ENCODE measurements at regions not wholly inside any gene's neighbourhood (a gene's known extent, or its start where the extent isn't known, plus 50 kb on each side); places are given as distances from the start of the nearest gene placed in this dataset.

GRCh38 chr20:57951549-57951948 lies 241.7 kb upstream of the PMEPA1 start:
- TF ChIP-seq CBX5 (IDR thresholded peaks at IDR 0.05; ENCODE audit: low read depth): no peak
- no peak for TF ChIP-seq CTCF (IDR thresholded peaks at IDR 0.05 in 2 of 3, conservative IDR thresholded peaks at IDR 0.05 in 1 of 3; ENCODE audit: control insufficient read depth in 2 of 3, extremely low read depth in 1 of 3, insufficient read depth in 1 of 3, low read depth in 3 of 3, low read length in 3 of 3)
- no peak for TF ChIP-seq EZH2 (IDR thresholded peaks at IDR 0.05; ENCODE audit: borderline replicate concordance, control insufficient read depth, low read depth, low read length)
- TF ChIP-seq GABPA (IDR thresholded peaks at IDR 0.05; ENCODE audit: low read depth): no peak
- no peak for TF ChIP-seq ELK1 (IDR thresholded peaks at IDR 0.05; ENCODE audit: low read depth, low read length)
- TF ChIP-seq BHLHE40 (IDR thresholded peaks at IDR 0.05; ENCODE audit: borderline replicate concordance in 1 of 2, low read depth in 2 of 2, low read length in 1 of 2): no peak
- TF ChIP-seq RFX5 (IDR thresholded peaks at IDR 0.05; ENCODE audit: low read depth, low read length): no peak
- TF ChIP-seq CHD2 (IDR thresholded peaks at IDR 0.05; ENCODE audit: borderline replicate concordance, low read depth, low read length): no peak
- TF ChIP-seq USF1 (IDR thresholded peaks at IDR 0.05; ENCODE audit: borderline replicate concordance, extremely low read length, insufficient read depth, low read depth, low read length): no peak
- TF ChIP-seq CEBPB (IDR thresholded peaks at IDR 0.05; ENCODE audit: borderline replicate concordance in 1 of 2, low read depth in 2 of 2, low read length in 2 of 2): no peak
- no peak for TF ChIP-seq POLR2A (IDR thresholded peaks at IDR 0.05; ENCODE audit: low read depth, low read length)

Measured in GM12878 (cell line).